ENCODE measurements at regions not wholly inside any gene's neighbourhood (a gene's known extent, or its start where the extent isn't known, plus 50 kb on each side); places are given as distances from the start of the nearest gene placed in this dataset.

- TF ChIP-seq CTCF (IDR thresholded peaks at IDR 0.05) (no peak), POLR2A (IDR thresholded peaks at IDR 0.05) (no peak)
These were observed 234.8 kb upstream of the TMPO start for GRCh38 chr12:98280621-98281020.

Data from breast epithelium (tissue), 3 donors.